ENCODE measurements at regions not wholly inside any gene's neighbourhood (a gene's known extent, or its start where the extent isn't known, plus 50 kb on each side); places are given as distances from the start of the nearest gene placed in this dataset.

- TF ChIP-seq, protein P1, sequence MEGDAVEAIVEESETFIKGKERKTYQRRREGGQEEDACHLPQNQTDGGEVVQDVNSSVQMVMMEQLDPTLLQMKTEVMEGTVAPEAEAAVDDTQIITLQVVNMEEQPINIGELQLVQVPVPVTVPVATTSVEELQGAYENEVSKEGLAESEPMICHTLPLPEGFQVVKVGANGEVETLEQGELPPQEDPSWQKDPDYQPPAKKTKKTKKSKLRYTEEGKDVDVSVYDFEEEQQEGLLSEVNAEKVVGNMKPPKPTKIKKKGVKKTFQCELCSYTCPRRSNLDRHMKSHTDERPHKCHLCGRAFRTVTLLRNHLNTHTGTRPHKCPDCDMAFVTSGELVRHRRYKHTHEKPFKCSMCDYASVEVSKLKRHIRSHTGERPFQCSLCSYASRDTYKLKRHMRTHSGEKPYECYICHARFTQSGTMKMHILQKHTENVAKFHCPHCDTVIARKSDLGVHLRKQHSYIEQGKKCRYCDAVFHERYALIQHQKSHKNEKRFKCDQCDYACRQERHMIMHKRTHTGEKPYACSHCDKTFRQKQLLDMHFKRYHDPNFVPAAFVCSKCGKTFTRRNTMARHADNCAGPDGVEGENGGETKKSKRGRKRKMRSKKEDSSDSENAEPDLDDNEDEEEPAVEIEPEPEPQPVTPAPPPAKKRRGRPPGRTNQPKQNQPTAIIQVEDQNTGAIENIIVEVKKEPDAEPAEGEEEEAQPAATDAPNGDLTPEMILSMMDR (conservative IDR thresholded peaks at IDR 0.05; ENCODE audit: low read depth, low read length): no peak
- TF ChIP-seq RFX5 (IDR thresholded peaks at IDR 0.05; ENCODE audit: low read depth, low read length) (no peak), MAZ (IDR thresholded peaks at IDR 0.05; ENCODE audit: borderline replicate concordance, low read depth, low read length) (no peak), POLR2A (IDR thresholded peaks at IDR 0.05; ENCODE audit: low read depth, low read length) (no peak), RAD21 (IDR thresholded peaks at IDR 0.05; ENCODE audit: low read length) (no peak), USF2 (IDR thresholded peaks at IDR 0.05; ENCODE audit: low read depth, low read length) (no peak), RCOR1 (IDR thresholded peaks at IDR 0.05; ENCODE audit: insufficient replicate concordance, low read length) (no peak), BHLHE40 (IDR thresholded peaks at IDR 0.05; ENCODE audit: low read depth, low read length) (no peak), CEBPB (IDR thresholded peaks at IDR 0.05; ENCODE audit: low read depth, low read length) (no peak)
Observed at GRCh38 chr10:28442403-28442802, 90.5 kb upstream of the WAC start.

Measured in IMR-90 (cell line).